Left ventricle myocardium inferior (tissue), 1 donor: ENCODE measurements at regions not wholly inside any gene's neighbourhood (a gene's known extent, or its start where the extent isn't known, plus 50 kb on each side); places are given as distances from the start of the nearest gene placed in this dataset.
"Not testable (repeated sequence)": the region's sequence is repeated elsewhere in the genome, so short reads cannot be mapped to it uniquely, and the experiment has no call there.

Experiments
- DNase-seq: peaks from one replicate; pipeline ENCODE4 v3.0.0-alpha.2; 2020
- H3K27ac ChIP-seq: fragments of 200-600 bp; replicated peaks from 2 replicates; pipeline ENCODE4 v1.8.0; 2021
- H3K27me3 ChIP-seq: fragments of 200-600 bp; 2 replicates; pipeline ENCODE4 v1.8.0; 2021; ENCODE audit warnings: low read depth
- H3K36me3 ChIP-seq: fragments of 200-600 bp; 2 replicates; pipeline ENCODE4 v1.8.0; 2021
- H3K4me1 ChIP-seq: fragments of 200-600 bp; 2 replicates; pipeline ENCODE4 v1.8.0; 2021
- H3K4me3 ChIP-seq: fragments of 200-600 bp; 2 replicates; pipeline ENCODE4 v1.8.0; 2021; ENCODE audit warnings: mild to moderate bottlenecking, moderate library complexity
- H3K9me3 ChIP-seq: fragments of 200-600 bp; replicated peaks from 2 replicates; pipeline ENCODE4 v1.8.0; 2021
- intact Hi-C: fragments of 100-400 bp; cut with micrococcal nuclease; formaldehyde crosslinking; loops from one replicate; pipeline ENCODE4 v1.11.0; 2022
- TF ChIP-seq, protein P1 (sequence below): fragments of 200-600 bp; IDR thresholded peaks from 2 replicates; pipeline ENCODE4 v1.8.0; 2021; ENCODE audit warnings: antibody characterized with exemption, mild to moderate bottlenecking, borderline replicate concordance
- donor health status: DM: no; HTN: yes; CAD: no; lungs with severe emphysema.

- Histone ChIP-seq H3K36me3 (no peaks in the 10 kb centered on the region), H3K4me3 (no peak overlapping the region), H3K27ac (no peak overlapping the region), H3K27me3 (no peaks in the 10 kb centered on the region), H3K4me1 (no peaks in the 10 kb centered on the region), H3K9me3 (peaks cover 5% of the 10 kb centered on the region)
- no peak for DNase-seq
- intact Hi-C loops, result no loop called here
- TF ChIP-seq, protein P1, sequence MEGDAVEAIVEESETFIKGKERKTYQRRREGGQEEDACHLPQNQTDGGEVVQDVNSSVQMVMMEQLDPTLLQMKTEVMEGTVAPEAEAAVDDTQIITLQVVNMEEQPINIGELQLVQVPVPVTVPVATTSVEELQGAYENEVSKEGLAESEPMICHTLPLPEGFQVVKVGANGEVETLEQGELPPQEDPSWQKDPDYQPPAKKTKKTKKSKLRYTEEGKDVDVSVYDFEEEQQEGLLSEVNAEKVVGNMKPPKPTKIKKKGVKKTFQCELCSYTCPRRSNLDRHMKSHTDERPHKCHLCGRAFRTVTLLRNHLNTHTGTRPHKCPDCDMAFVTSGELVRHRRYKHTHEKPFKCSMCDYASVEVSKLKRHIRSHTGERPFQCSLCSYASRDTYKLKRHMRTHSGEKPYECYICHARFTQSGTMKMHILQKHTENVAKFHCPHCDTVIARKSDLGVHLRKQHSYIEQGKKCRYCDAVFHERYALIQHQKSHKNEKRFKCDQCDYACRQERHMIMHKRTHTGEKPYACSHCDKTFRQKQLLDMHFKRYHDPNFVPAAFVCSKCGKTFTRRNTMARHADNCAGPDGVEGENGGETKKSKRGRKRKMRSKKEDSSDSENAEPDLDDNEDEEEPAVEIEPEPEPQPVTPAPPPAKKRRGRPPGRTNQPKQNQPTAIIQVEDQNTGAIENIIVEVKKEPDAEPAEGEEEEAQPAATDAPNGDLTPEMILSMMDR, result no peak
These were observed 83.1 kb downstream of the DUSP6 start for GRCh38 chr12:89269174-89269573.

DNA sequence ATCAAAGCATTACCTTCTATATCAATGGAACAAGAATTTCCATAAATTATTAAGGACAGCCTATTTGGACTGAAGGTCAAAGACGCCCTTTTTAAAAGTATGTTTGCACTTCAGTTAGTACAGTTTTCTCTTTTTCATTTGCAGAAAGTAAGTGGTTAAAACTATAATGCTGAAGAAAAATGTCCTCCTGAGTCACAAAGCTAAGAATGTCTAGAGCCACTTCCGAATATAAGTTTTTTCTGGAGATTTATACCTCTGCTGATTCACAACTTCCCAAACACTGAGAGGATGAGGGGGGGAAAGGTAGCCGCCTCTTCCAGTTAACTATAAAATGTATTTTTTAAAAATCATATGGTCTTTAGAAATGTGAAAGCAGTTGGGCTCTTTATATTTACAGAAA lies 84.9 kb downstream of the DUSP6 start:
- Histone ChIP-seq H3K4me1 (peaks cover under 1% of the 10 kb centered on the region), H3K4me3 (no peak overlapping the region), H3K27ac (no peak overlapping the region), H3K9me3 (peaks cover 5% of the 10 kb centered on the region), H3K27me3 (no peaks in the 10 kb centered on the region), H3K36me3 (no peaks in the 10 kb centered on the region)
- DNase-seq, result no peak
- intact Hi-C loops, result no loop called here
- TF ChIP-seq, protein P1, result no peak

GRCh38 chr12:89266574-89267188 lies 85.6 kb downstream of the DUSP6 start:
- H3K27ac ChIP-seq, DNase-seq: not testable (repeated sequence)

DNA sequence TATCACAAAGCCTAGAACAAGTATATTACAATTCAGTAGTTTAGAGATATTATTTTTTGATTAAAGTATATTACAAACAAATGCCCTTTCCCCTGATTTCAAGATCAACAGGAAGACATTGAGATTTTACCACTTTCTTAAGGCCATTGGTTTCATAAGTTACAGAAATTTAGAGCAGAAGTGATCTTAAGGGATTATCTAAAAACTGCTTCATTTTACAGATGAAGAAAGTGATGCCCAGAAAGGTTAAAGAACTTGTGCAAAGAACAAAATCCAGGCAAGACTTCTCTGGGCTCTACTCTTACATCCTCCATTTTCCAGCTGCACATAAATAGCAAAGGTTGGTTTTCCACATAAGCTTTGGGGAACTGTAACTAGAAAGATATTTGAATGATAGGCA lies 87.5 kb downstream of the DUSP6 start:
- no peak overlapping the region for H3K27ac ChIP-seq
- intact Hi-C loops, result no loop called here
- no peaks in the 10 kb centered on the region for H3K36me3 ChIP-seq
- no peaks in the 10 kb centered on the region for H3K27me3 ChIP-seq
- H3K4me3 ChIP-seq, result no peak overlapping the region
- no peak for DNase-seq
- H3K9me3 ChIP-seq, result no peaks in the 10 kb centered on the region
- peaks cover 8% of the 10 kb centered on the region for H3K4me1 ChIP-seq
- TF ChIP-seq, protein P1, result no peak

More at GRCh38 chr12:89266574-89267188, 85.6 kb downstream of the DUSP6 start:
- H3K36me3 ChIP-seq, H3K4me3 ChIP-seq, H3K4me1 ChIP-seq, H3K27me3 ChIP-seq, H3K9me3 ChIP-seq, intact Hi-C loops: not testable (repeated sequence)

- Histone ChIP-seq H3K36me3 (no peaks in the 10 kb centered on the region), H3K27ac (no peak overlapping the region), H3K27me3 (no peaks in the 10 kb centered on the region), H3K4me3 (no peak overlapping the region), H3K4me1 (peaks cover 8% of the 10 kb centered on the region), H3K9me3 (no peaks in the 10 kb centered on the region)
- intact Hi-C loops, result no loop called here
- TF ChIP-seq, protein P1, result no peak
- DNase-seq, result no peak
These were observed 88.4 kb downstream of the DUSP6 start for GRCh38 chr12:89263900-89264299.

- Histone ChIP-seq H3K4me1 (peaks cover 8% of the 10 kb centered on the region), H3K27ac (no peak overlapping the region), H3K27me3 (no peaks in the 10 kb centered on the region), H3K9me3 (peaks cover 7% of the 10 kb centered on the region), H3K36me3 (no peaks in the 10 kb centered on the region), H3K4me3 (no peak overlapping the region)
- TF ChIP-seq, protein P1, result no peak
- intact Hi-C loops, result no loop called here
- DNase-seq, result no peak
These were observed 89.3 kb downstream of the DUSP6 start for GRCh38 chr12:89262855-89263552.
